WTC11 (cell line): ENCODE measurements at regions not wholly inside any gene's neighbourhood (a gene's known extent, or its start where the extent isn't known, plus 50 kb on each side); places are given as distances from the start of the nearest gene placed in this dataset.

Experiments
- ATAC-seq: fragments of 200-7000 bp; cut with Tn5 transposase; 2 replicates; pipeline ENCODE4 v1.10.0; 2021; ENCODE audit warnings: mild to moderate bottlenecking, moderate library complexity
- CTCF ChIA-PET: fragments of 300-600 bp; sonication (Branson Sonifier 250); formaldehyde crosslinking; loops from one replicate; lab custom pipeline; 2021; ENCODE audit warnings: antibody characterized with exemption; lab: Charles Lee
- POLR2A ChIA-PET: fragments of 350-600 bp; sonication (Branson Sonifier 250); formaldehyde crosslinking; loops from one replicate; lab custom pipeline; 2021; ENCODE audit warnings: antibody characterized with exemption; lab: Charles Lee
- DNase-seq: peaks from one replicate; pipeline ENCODE4 v3.0.0; 2021; ENCODE audit warnings: low spot score
- H3K27ac Mint-ChIP-seq: 2 replicates; pipeline ENCODE4 v1.8.0; 2021; ENCODE audit warnings: mixed read lengths
- H3K27me3 Mint-ChIP-seq: 2 replicates; pipeline ENCODE4 v1.8.0; 2021; ENCODE audit warnings: low read depth, mild to moderate bottlenecking, moderate library complexity, mixed read lengths
- H3K36me3 Mint-ChIP-seq: 2 replicates; pipeline ENCODE4 v1.8.0; 2021; ENCODE audit warnings: mixed read lengths
- H3K4me1 Mint-ChIP-seq: 2 replicates; pipeline ENCODE4 v1.8.0; 2022; ENCODE audit warnings: mixed read lengths
- H3K4me3 Mint-ChIP-seq: 2 replicates; pipeline ENCODE4 v1.8.0; 2021; ENCODE audit warnings: mild to moderate bottlenecking, moderate library complexity, mixed read lengths
- H3K9me3 Mint-ChIP-seq: 2 replicates; pipeline ENCODE4 v1.8.0; 2021; ENCODE audit warnings: mixed read lengths
- AR ChIP-seq: fragments of 250-450 bp; sonication (Bioruptor Pico); IDR thresholded peaks from 2 replicates; pipeline ENCODE4 v1.9.0; 2021; ENCODE audit warnings: mild to moderate bottlenecking
- CTCF ChIP-seq: fragments of 200-600 bp; IDR thresholded peaks from 2 replicates; pipeline ENCODE4 v1.8.0; 2022; ENCODE audit warnings: antibody characterized with exemption
- JAZF1 ChIP-seq: fragments of 250-450 bp; sonication (Bioruptor Pico); IDR thresholded peaks from 2 replicates; pipeline ENCODE4 v1.9.0; 2021; ENCODE audit warnings: moderate library complexity, mild to moderate bottlenecking, inconsistent platforms
- KAT7 ChIP-seq: sonication (generic); formaldehyde crosslinking; IDR thresholded peaks from 2 replicates; pipeline ENCODE4 v1.8.1; 2023; ENCODE audit warnings: missing genetic modification reagents, mild to moderate bottlenecking, borderline replicate concordance
- NFYB ChIP-seq: sonication (generic); formaldehyde crosslinking; conservative IDR thresholded peaks from 2 replicates; pipeline ENCODE4 v1.8.0; 2022; ENCODE audit warnings: low read depth, missing genetic modification reagents
- RELA ChIP-seq: sonication (generic); formaldehyde crosslinking; IDR thresholded peaks from 2 replicates; pipeline ENCODE4 v1.8.1; 2022; ENCODE audit warnings: missing genetic modification reagents, mild to moderate bottlenecking, borderline replicate concordance
- SP1 ChIP-seq: sonication (generic); formaldehyde crosslinking; conservative IDR thresholded peaks from 2 replicates; pipeline ENCODE4 v1.8.1; 2022; ENCODE audit warnings: missing genetic modification reagents
- TEAD1 ChIP-seq: sonication (generic); formaldehyde crosslinking; IDR thresholded peaks from 2 replicates; pipeline ENCODE4 v1.8.0; 2022; ENCODE audit warnings: mild to moderate bottlenecking, missing genetic modification reagents
- USF2 ChIP-seq: sonication (generic); formaldehyde crosslinking; IDR thresholded peaks from 2 replicates; pipeline ENCODE4 v1.8.1; 2023; ENCODE audit warnings: mild to moderate bottlenecking, missing genetic modification reagents, moderate library complexity
- ZNF121 ChIP-seq: sonication (generic); formaldehyde crosslinking; IDR thresholded peaks from 2 replicates; pipeline ENCODE4 v1.8.0; 2023; ENCODE audit warnings: missing genetic modification reagents
- ZNF416 ChIP-seq: fragments of 250-450 bp; sonication (Bioruptor Pico); IDR thresholded peaks from 2 replicates; pipeline ENCODE4 v1.9.0; 2021; ENCODE audit warnings: mild to moderate bottlenecking, inconsistent platforms
- TF ChIP-seq, protein P1 (sequence below): sonication (generic); formaldehyde crosslinking; conservative IDR thresholded peaks from 2 replicates; pipeline ENCODE4 v1.8.1; 2023; ENCODE audit warnings: mild to moderate bottlenecking, low read depth, missing genetic modification reagents, moderate library complexity

DNA sequence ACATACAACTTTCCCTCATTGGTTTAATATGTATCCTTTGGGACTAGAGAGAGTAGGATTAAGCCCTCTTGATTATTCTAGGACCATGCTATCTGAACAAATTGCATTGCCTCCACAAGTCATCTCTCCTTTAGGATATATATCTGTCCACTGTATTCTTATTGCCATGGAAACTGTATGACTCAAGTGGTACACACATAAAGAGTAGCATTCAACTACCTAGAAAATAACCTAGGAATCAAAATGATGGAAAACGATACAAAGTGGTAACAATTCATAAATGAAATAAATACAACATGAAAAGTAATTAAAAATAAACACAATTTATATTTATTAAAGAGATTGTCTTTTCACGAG is 212.1 kb upstream of the P2RY1 start:
- ATAC-seq: no peak
- ChIA-PET POLR2A (no interaction called here), CTCF (no interaction called here)
- DNase-seq: no peak
- Mint-ChIP-seq H3K27me3 (no peaks in the 10 kb centered on the region), H3K36me3 (no peaks in the 10 kb centered on the region), H3K4me3 (no peak overlapping the region), H3K4me1 (peaks cover 23% of the 10 kb centered on the region), H3K27ac (no peak overlapping the region), H3K9me3 (peaks cover 3% of the 10 kb centered on the region; the same call in 1 of the 2 replicates)
- TF ChIP-seq, protein P1, sequence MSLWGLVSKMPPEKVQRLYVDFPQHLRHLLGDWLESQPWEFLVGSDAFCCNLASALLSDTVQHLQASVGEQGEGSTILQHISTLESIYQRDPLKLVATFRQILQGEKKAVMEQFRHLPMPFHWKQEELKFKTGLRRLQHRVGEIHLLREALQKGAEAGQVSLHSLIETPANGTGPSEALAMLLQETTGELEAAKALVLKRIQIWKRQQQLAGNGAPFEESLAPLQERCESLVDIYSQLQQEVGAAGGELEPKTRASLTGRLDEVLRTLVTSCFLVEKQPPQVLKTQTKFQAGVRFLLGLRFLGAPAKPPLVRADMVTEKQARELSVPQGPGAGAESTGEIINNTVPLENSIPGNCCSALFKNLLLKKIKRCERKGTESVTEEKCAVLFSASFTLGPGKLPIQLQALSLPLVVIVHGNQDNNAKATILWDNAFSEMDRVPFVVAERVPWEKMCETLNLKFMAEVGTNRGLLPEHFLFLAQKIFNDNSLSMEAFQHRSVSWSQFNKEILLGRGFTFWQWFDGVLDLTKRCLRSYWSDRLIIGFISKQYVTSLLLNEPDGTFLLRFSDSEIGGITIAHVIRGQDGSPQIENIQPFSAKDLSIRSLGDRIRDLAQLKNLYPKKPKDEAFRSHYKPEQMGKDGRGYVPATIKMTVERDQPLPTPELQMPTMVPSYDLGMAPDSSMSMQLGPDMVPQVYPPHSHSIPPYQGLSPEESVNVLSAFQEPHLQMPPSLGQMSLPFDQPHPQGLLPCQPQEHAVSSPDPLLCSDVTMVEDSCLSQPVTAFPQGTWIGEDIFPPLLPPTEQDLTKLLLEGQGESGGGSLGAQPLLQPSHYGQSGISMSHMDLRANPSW (CRISPR knock-in tag): no peak

- TF ChIP-seq KAT7 (CRISPR knock-in tag): no peak
- TF ChIP-seq CTCF: no peak
- Mint-ChIP-seq H3K4me3 (no peak overlapping the region), H3K9me3 (peaks cover 3% of the 10 kb centered on the region; the same call in 1 of the 2 replicates), H3K4me1 (peaks cover 23% of the 10 kb centered on the region), H3K27me3 (no peaks in the 10 kb centered on the region), H3K36me3 (no peaks in the 10 kb centered on the region), H3K27ac (peak overlapping the region; percentile 44)
- ATAC-seq: no peak
- ChIA-PET CTCF (no interaction called here), POLR2A (no interaction called here)
- DNase-seq: no peak
These were observed 211.5 kb upstream of the P2RY1 start for GRCh38 chr3:152623286-152623911.

- no peaks in the 10 kb centered on the region for H3K27me3 Mint-ChIP-seq
- ChIA-PET CTCF (no interaction called here), POLR2A (no interaction called here)
- H3K36me3 Mint-ChIP-seq: peaks cover 6% of the 10 kb centered on the region
- DNase-seq (no peak), ATAC-seq (no peak)
- H3K4me1 Mint-ChIP-seq: peaks cover 18% of the 10 kb centered on the region
- H3K27ac Mint-ChIP-seq: no peak overlapping the region
- TF ChIP-seq RELA (CRISPR knock-in tag) (no peak), SP1 (CRISPR knock-in tag) (no peak), ZNF121 (peak; percentile 50; the same call in 1 of the 2 replicates), TEAD1 (CRISPR knock-in tag) (no peak)
- H3K4me3 Mint-ChIP-seq: no peak overlapping the region
- H3K9me3 Mint-ChIP-seq: peaks cover 14% of the 10 kb centered on the region
These were observed 208.7 kb upstream of the P2RY1 start for GRCh38 chr3:152626226-152626625.

DNA sequence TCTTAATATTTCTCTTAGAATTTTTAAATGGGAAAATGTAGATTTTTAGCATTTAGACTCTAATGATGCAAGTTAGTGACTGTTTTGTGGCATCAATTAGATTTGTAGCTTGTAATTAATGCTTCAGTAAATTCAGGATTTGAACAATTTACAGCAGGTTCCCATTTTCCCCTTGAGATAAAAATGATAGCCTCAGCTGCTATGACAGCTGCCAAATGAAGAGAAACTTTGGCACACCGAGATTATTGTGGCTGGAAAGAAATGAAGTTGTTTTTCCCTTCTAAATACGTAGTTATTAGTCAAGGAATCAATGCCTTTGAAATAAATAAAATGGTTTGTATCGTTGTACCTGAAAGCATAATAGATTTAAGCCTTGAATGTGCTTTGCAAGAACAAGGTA is 206.4 kb upstream of the P2RY1 start:
- Mint-ChIP-seq H3K9me3 (peaks cover 21% of the 10 kb centered on the region), H3K27me3 (no peaks in the 10 kb centered on the region), H3K27ac (no peak overlapping the region), H3K4me1 (0 out of 2 replicates have a peak, but pooled peaks cover under 1% of the 10 kb centered on the region), H3K4me3 (no peak overlapping the region), H3K36me3 (peaks cover 6% of the 10 kb centered on the region)
- ChIA-PET CTCF (no interaction called here), POLR2A (no interaction called here)
- TF ChIP-seq, protein P1 (CRISPR knock-in tag): no peak
- TF ChIP-seq AR: no peak
- no peak for TF ChIP-seq JAZF1 (CRISPR knock-in tag)
- TF ChIP-seq ZNF416: no peak
- TF ChIP-seq USF2 (CRISPR knock-in tag): no peak
- no peak for TF ChIP-seq NFYB (CRISPR knock-in tag)
- ATAC-seq (no peak), DNase-seq (no peak)
